IMR-90 (cell line): ENCODE measurements at regions not wholly inside any gene's neighbourhood (a gene's known extent, or its start where the extent isn't known, plus 50 kb on each side); places are given as distances from the start of the nearest gene placed in this dataset.

Source experiments
- ATAC-seq: fragments of 200-7000 bp; cut with Tn5 transposase; 2 replicates; pipeline ENCODE4 v1.9.1; 2020; ENCODE audit warnings: low read depth, mild to moderate bottlenecking, moderate library complexity
- BruUV-seq: library from RNA; stranded (reverse); fragments of 400-500 nt; replicated peaks from 2 replicates; lab custom pipeline; 2021; lab: Mats Ljungman, UMichigan
- CTCF ChIA-PET: fragments of 300-600 bp; formaldehyde crosslinking; extraction: SDS; loops from one replicate; lab custom pipeline; 2021; ENCODE audit warnings: antibody characterized with exemption; lab: Yijun Ruan, JAX
- POLR2A ChIA-PET: fragments of 300-600 bp; sonication (Branson Sonifier 250); formaldehyde crosslinking; loops from one replicate; lab custom pipeline; 2022; ENCODE audit warnings: antibody characterized with exemption; ENCODE audit not compliant: unreplicated experiment; lab: Charles Lee
- DNase-seq: peaks from one replicate; pipeline ENCODE4 v3.0.0; 2013
- H2AFZ ChIP-seq: replicated peaks from 2 replicates; pipeline ENCODE3; 2013; ENCODE audit warnings: low read length, mild to moderate bottlenecking; ENCODE audit not compliant: poor library complexity
- H2AK5ac ChIP-seq: 2 replicates; pipeline ENCODE4 v1.6.1; 2013; ENCODE audit warnings: low read depth, low read length, inconsistent platforms
- H2AK9ac ChIP-seq: replicated peaks from 2 replicates; pipeline ENCODE3; 2013; ENCODE audit warnings: mild to moderate bottlenecking, low read depth, low read length, moderate library complexity; ENCODE audit not compliant: poor library complexity
- H2BK120ac ChIP-seq: 2 replicates; pipeline ENCODE4 v1.6.1; 2013; ENCODE audit warnings: low read depth, low read length, inconsistent platforms
- H2BK15ac ChIP-seq: 3 replicates; pipeline ENCODE4 v1.6.1; 2013; ENCODE audit warnings: low read depth, low read length, inconsistent platforms
- H2BK20ac ChIP-seq: 2 replicates; pipeline ENCODE4 v1.6.1; 2013; ENCODE audit warnings: low read depth, mild to moderate bottlenecking, inconsistent platforms, low read length, moderate library complexity
- H2BK5ac ChIP-seq: 2 replicates; pipeline ENCODE4 v1.6.1; 2013; ENCODE audit warnings: mild to moderate bottlenecking, low read depth, low read length, inconsistent platforms; ENCODE audit not compliant: poor library complexity, severe bottlenecking
- H3K14ac ChIP-seq: replicated peaks from 2 replicates; pipeline ENCODE4 v1.6.1; 2013; ENCODE audit warnings: low read depth, low read length, inconsistent platforms
- H3K18ac ChIP-seq: 2 replicates; pipeline ENCODE4 v1.6.1; 2013; ENCODE audit warnings: low read depth, low read length, control low read depth
- H3K23ac ChIP-seq: 2 replicates; pipeline ENCODE4 v1.6.1; 2013; ENCODE audit warnings: low read depth, low read length, inconsistent platforms
- H3K27ac ChIP-seq: 2 replicates; pipeline ENCODE4 v1.5.1; 2013; ENCODE audit warnings: mild to moderate bottlenecking, control low read depth, low read length; ENCODE audit not compliant: insufficient read depth
- H3K27me3 ChIP-seq: 2 replicates; pipeline ENCODE4 v1.6.1; 2013; ENCODE audit warnings: low read length; ENCODE audit not compliant: control insufficient read depth, insufficient read depth
- H3K36me3 ChIP-seq: 2 replicates; pipeline ENCODE4 v1.6.1; 2013; ENCODE audit warnings: low read length, mixed read lengths; ENCODE audit not compliant: control insufficient read depth, insufficient read depth
- H3K4ac ChIP-seq: 2 replicates; pipeline ENCODE4 v1.6.1; 2013; ENCODE audit warnings: low read depth, low read length, inconsistent platforms
- H3K4me1 ChIP-seq: 2 replicates; pipeline ENCODE4 v1.6.1; 2013; ENCODE audit warnings: low read length, mixed read lengths; ENCODE audit not compliant: control insufficient read depth, insufficient read depth
- H3K4me2 ChIP-seq: 2 replicates; pipeline ENCODE4 v1.6.1; 2013; ENCODE audit warnings: low read depth, mild to moderate bottlenecking, control low read depth, low read length, moderate library complexity
- H3K4me3 ChIP-seq: 2 replicates; pipeline ENCODE4 v1.5.1; 2013; ENCODE audit warnings: low read depth, mild to moderate bottlenecking, control low read depth, low read length, moderate library complexity; ENCODE audit not compliant: insufficient read depth
- H3K56ac ChIP-seq: 2 replicates; pipeline ENCODE4 v1.6.1; 2013; ENCODE audit warnings: low read length, inconsistent platforms; ENCODE audit not compliant: insufficient read depth; ENCODE audit errors: extremely low read depth
- H3K79me1 ChIP-seq, 2 experiments: 2 replicates each; pipeline ENCODE4 v1.6.1; 2013; ENCODE audit warnings: low read length in 2 of 2, inconsistent platforms in 1 of 2, low read depth in 1 of 2
- H3K9ac ChIP-seq: 2 replicates; pipeline ENCODE4 v1.6.1; 2013; ENCODE audit warnings: low read depth, low read length, control low read depth
- H3K9me1 ChIP-seq: 2 replicates; pipeline ENCODE4 v1.6.1; 2013; ENCODE audit warnings: low read length, inconsistent platforms; ENCODE audit not compliant: insufficient read depth
- H3K9me3 ChIP-seq: 2 replicates; pipeline ENCODE4 v1.6.1; 2013; ENCODE audit warnings: low read length; ENCODE audit not compliant: control insufficient read depth, insufficient read depth
- H4K20me1 ChIP-seq: 2 replicates; pipeline ENCODE4 v1.6.1; 2013; ENCODE audit warnings: low read length, inconsistent platforms; ENCODE audit not compliant: insufficient read depth
- H4K5ac ChIP-seq: 2 replicates; pipeline ENCODE4 v1.6.1; 2013; ENCODE audit warnings: mild to moderate bottlenecking, low read depth, low read length, control low read depth
- H4K8ac ChIP-seq, 2 experiments: 2 replicates each; pipeline ENCODE4 v1.6.1; 2013; ENCODE audit warnings: low read depth in 2 of 2, low read length in 2 of 2, control low read depth in 1 of 2, inconsistent platforms in 1 of 2
- H4K91ac ChIP-seq: 2 replicates; pipeline ENCODE4 v1.6.1; 2013; ENCODE audit warnings: low read depth, low read length, inconsistent platforms; ENCODE audit not compliant: insufficient read depth
- BHLHE40 ChIP-seq: fragments of 150-350 bp; IDR thresholded peaks from 2 replicates; pipeline ENCODE4 v1.6.1; 2016; ENCODE audit warnings: mild to moderate bottlenecking, low read depth, low read length
- FOS ChIP-seq: fragments of 150-350 bp; IDR thresholded peaks from 2 replicates; pipeline ENCODE4 v1.6.1; 2016; ENCODE audit warnings: low read depth, low read length
- MAFK ChIP-seq: IDR thresholded peaks from 2 replicates; pipeline ENCODE4 v1.6.1; 2012; ENCODE audit warnings: low read depth, low read length, improper control_type of control experiment
- MAZ ChIP-seq: IDR thresholded peaks from 2 replicates; pipeline ENCODE4 v1.6.1; 2012; ENCODE audit warnings: low read depth, mild to moderate bottlenecking, low read length, improper control_type of control experiment, moderate library complexity, borderline replicate concordance
- MXI1 ChIP-seq: IDR thresholded peaks from 2 replicates; pipeline ENCODE4 v1.6.1; 2012; ENCODE audit warnings: low read depth, mild to moderate bottlenecking, low read length, moderate library complexity, borderline replicate concordance
- RCOR1 ChIP-seq: IDR thresholded peaks from 2 replicates; pipeline ENCODE4 v1.6.1; 2012; ENCODE audit warnings: mild to moderate bottlenecking, low read length, improper control_type of control experiment; ENCODE audit not compliant: insufficient replicate concordance
- RFX5 ChIP-seq: IDR thresholded peaks from 2 replicates; pipeline ENCODE4 v1.8.0; 2012; ENCODE audit warnings: low read depth, mild to moderate bottlenecking, low read length, moderate library complexity
- SMC3 ChIP-seq: fragments of 150-350 bp; IDR thresholded peaks from 2 replicates; pipeline ENCODE4 v1.6.1; 2016; ENCODE audit warnings: low read depth, mild to moderate bottlenecking, antibody characterized with exemption, low read length, moderate library complexity
- WGBS, 2 experiments: methylation state at CpG; one replicate each; pipeline versions ENCODE4 v1.1.5 to v1.1.7; 2013; ENCODE audit warnings: missing lambda C conversion rate in 2 of 2; ENCODE audit not compliant: insufficient read length in 1 of 2; ENCODE audit errors: extremely low coverage in 2 of 2; 5-methylcytosine and 5-hydroxymethylcytosine counted together
- dilution Hi-C: fragments of 300-500 bp; cut with HindIII; formaldehyde crosslinking; loops from one replicate; pipeline ENCODE4 v1.14.3; 2018; ENCODE audit warnings: low sequenced_read_pairs; ENCODE audit not compliant: unreplicated experiment
- in situ Hi-C: fragments of 300-500 bp; cut with MboI; formaldehyde crosslinking; loops from 3 replicates; pipeline ENCODE4 v1.14.3; 2019; ENCODE audit warnings: low sequenced_read_pairs, inconsistent platforms, mixed read lengths
- intact Hi-C: fragments of 100-400 bp; cut with micrococcal nuclease; formaldehyde crosslinking; loops from 2 replicates; pipeline ENCODE4 v1.10.0; 2022
- TF ChIP-seq, protein P1 (sequence below): fragments of 150-350 bp; IDR thresholded peaks from 2 replicates; pipeline ENCODE4 v1.6.1; 2017; ENCODE audit warnings: mild to moderate bottlenecking, antibody characterized with exemption, low read length, low read depth

- TF ChIP-seq, protein P1, sequence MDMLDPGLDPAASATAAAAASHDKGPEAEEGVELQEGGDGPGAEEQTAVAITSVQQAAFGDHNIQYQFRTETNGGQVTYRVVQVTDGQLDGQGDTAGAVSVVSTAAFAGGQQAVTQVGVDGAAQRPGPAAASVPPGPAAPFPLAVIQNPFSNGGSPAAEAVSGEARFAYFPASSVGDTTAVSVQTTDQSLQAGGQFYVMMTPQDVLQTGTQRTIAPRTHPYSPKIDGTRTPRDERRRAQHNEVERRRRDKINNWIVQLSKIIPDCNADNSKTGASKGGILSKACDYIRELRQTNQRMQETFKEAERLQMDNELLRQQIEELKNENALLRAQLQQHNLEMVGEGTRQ, result no peak
- TF ChIP-seq MAZ (no peak), BHLHE40 (no peak), RFX5 (no peak), SMC3 (no peak), MXI1 (no peak), FOS (no peak), RCOR1 (no peak), MAFK (no peak)
- Histone ChIP-seq H2AK9ac (no peak overlapping the region), H2BK5ac (no peak overlapping the region), H4K20me1 (no peaks in the 10 kb centered on the region), H4K91ac (no peak overlapping the region), H3K9me3 (no peaks in the 10 kb centered on the region), H3K9me1 (no peaks in the 10 kb centered on the region), H2BK15ac (no peak overlapping the region), H2BK120ac (no peak overlapping the region), H3K4me1 (no peaks in the 10 kb centered on the region), H3K4me3 (no peak overlapping the region), H3K14ac (no peak overlapping the region), H3K79me1 (no peaks in the 10 kb centered on the region), H3K27ac (no peak overlapping the region), H3K56ac (no peak overlapping the region), H3K36me3 (no peaks in the 10 kb centered on the region), H3K4me2 (no peak overlapping the region), H3K4ac (no peak overlapping the region), H4K8ac (no peak overlapping the region), H2BK20ac (no peak overlapping the region), H4K5ac (no peak overlapping the region), H3K18ac (no peak overlapping the region), H3K23ac (no peak overlapping the region), H3K9ac (no peak overlapping the region), H2AK5ac (no peak overlapping the region), H3K27me3 (no peaks in the 10 kb centered on the region), H2AFZ (no peak overlapping the region)
- no peak for DNase-seq
- in situ Hi-C loops (no loop called here), dilution Hi-C loops (no loop called here), intact Hi-C loops (no loop called here)
- POLR2A ChIA-PET, result no interaction called here
- CTCF ChIA-PET, result no interaction called here
- ATAC-seq, result no peak
- no TSS peak for BruUV-seq
- no CpG with 5 or more reads among the region's 3 CpGs for whole genome bisulfite sequencing, 2 experiments
These were observed 476.6 kb upstream of the CD180 start for GRCh38 chr5:67673180-67673579.
